ENCODE measurements at regions not wholly inside any gene's neighbourhood (a gene's known extent, or its start where the extent isn't known, plus 50 kb on each side); places are given as distances from the start of the nearest gene placed in this dataset.

DNA sequence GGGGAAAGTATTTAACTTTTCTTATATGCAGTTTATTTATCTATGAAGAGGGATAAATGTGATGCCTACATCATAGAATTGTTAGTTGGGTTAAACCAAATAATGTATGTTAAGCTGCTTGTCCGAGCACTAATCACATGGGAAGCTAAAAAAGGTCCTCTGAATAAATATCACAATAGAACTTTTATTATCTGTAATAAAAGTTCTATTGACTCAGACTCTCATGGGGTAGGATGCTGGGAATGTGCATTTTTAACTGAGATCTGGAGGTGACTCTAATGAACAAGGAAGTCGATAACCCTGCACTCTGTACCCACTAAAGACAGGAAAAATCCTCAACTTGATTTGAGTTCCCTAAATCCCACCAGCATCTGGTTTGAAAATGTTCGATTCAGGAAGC, 205.9 kb upstream of the IL12B start:
- TF ChIP-seq, protein P1, sequence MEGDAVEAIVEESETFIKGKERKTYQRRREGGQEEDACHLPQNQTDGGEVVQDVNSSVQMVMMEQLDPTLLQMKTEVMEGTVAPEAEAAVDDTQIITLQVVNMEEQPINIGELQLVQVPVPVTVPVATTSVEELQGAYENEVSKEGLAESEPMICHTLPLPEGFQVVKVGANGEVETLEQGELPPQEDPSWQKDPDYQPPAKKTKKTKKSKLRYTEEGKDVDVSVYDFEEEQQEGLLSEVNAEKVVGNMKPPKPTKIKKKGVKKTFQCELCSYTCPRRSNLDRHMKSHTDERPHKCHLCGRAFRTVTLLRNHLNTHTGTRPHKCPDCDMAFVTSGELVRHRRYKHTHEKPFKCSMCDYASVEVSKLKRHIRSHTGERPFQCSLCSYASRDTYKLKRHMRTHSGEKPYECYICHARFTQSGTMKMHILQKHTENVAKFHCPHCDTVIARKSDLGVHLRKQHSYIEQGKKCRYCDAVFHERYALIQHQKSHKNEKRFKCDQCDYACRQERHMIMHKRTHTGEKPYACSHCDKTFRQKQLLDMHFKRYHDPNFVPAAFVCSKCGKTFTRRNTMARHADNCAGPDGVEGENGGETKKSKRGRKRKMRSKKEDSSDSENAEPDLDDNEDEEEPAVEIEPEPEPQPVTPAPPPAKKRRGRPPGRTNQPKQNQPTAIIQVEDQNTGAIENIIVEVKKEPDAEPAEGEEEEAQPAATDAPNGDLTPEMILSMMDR (IDR thresholded peaks at IDR 0.05; ENCODE audit: insufficient read depth, low read depth, low read length, missing control alignments): no peak
- H3K4me3 ChIP-seq (ENCODE audit: low read depth, low read length): no peak overlapping the region

DNA sequence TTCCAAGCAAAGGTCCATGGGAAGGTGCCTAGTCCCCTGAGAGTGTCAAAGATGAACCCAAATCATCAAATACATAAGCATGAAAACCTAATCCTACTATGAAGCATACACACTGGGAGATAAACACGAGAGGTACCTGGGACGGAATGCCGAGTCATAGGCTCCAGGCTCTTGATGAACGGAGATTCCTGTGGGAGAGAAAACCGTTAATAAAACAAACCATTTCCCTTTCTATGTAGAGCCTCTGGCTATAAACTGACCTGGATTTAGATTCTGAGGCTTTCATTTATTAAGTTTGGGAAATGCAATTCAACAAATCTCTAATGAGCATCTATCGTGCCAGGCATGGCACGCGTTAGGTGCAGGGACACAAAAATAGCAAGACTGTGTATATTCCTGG, 206.4 kb upstream of the IL12B start:
- H3K4me3 ChIP-seq (ENCODE audit: low read depth, low read length): no peak overlapping the region
- DNase-seq (ENCODE audit: low read depth): no peak
- TF ChIP-seq, protein P1 (IDR thresholded peaks at IDR 0.05; ENCODE audit: insufficient read depth, low read depth, low read length, missing control alignments): no peak

More for the DNA sequence above, 205.9 kb upstream of the IL12B start:
- DNase-seq (ENCODE audit: low read depth): no peak

GRCh38 chr5:159539678-159540077, 209.4 kb upstream of the IL12B start:
- no peak for DNase-seq (ENCODE audit: low read depth)
- H3K4me3 ChIP-seq (ENCODE audit: low read depth, low read length): no peak overlapping the region
- TF ChIP-seq, protein P1 (IDR thresholded peaks at IDR 0.05; ENCODE audit: insufficient read depth, low read depth, low read length, missing control alignments): no peak

DNA sequence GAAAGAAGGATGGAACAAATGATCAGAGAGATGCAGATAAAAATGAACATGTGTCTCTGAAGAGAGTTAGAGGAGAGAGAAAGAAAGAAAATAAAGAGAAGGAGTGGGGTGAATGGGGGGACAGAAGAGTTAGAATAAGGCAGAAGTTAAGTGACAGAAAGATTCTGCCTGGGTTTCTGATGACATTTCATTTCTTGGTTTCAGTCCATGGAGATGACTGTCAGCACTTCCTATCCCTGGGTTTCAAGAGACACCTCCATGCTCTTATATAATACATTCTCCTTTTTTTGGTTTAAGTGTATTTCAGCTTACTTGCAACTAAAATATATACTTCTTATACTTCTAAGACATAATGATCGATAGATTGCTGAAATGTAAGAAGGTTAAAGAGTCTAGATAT, 213.0 kb upstream of the IL12B start:
- no peak for DNase-seq (ENCODE audit: low read depth)
- H3K4me3 ChIP-seq (ENCODE audit: low read depth, low read length): no peak overlapping the region
- TF ChIP-seq, protein P1 (IDR thresholded peaks at IDR 0.05; ENCODE audit: insufficient read depth, low read depth, low read length, missing control alignments): no peak

GRCh38 chr5:159545156-159545555, 214.9 kb upstream of the IL12B start:
- TF ChIP-seq, protein P1 (IDR thresholded peaks at IDR 0.05; ENCODE audit: insufficient read depth, low read depth, low read length, missing control alignments): no peak
- H3K4me3 ChIP-seq (ENCODE audit: low read depth, low read length): no peak overlapping the region
- DNase-seq (ENCODE audit: low read depth): no peak

DNA sequence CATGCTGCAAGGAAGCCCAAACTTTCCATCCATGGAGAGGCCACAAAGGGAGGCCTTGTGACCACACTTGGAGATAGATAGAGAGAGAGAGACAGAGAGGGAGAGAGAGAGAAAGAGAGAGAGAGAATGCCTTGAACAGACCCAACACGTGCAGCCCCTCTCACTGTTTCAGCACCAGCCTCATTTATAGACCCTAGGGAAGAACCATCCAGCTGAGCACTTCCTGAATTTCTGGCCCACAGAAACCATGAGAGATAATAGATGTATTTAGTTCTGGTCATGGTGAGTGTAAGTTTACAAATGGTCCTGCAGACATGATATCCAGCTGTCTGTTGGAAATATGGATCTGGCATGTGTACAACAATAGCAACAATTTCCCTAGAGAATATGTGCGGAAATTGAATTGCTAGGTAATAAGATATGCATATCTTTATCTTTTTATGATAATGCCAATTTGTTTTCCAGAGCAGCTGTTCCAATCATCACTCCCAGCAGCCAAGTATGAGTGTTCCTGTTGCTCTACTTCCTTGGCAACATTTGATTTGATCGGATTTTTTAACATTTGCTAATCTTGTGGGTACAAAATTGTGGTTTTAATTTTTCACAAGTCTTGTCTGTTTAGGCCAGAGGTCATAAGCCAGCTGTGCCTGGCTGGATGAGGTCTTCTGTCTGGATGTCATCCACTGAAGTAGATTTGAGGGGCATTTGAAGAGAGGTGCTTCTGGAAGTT, 217.3 kb upstream of the IL12B start:
- TF ChIP-seq, protein P1 (IDR thresholded peaks at IDR 0.05; ENCODE audit: insufficient read depth, low read depth, low read length, missing control alignments): no peak
- no peak overlapping the region for H3K4me3 ChIP-seq (ENCODE audit: low read depth, low read length)
- DNase-seq (ENCODE audit: low read depth): no peak

DNA sequence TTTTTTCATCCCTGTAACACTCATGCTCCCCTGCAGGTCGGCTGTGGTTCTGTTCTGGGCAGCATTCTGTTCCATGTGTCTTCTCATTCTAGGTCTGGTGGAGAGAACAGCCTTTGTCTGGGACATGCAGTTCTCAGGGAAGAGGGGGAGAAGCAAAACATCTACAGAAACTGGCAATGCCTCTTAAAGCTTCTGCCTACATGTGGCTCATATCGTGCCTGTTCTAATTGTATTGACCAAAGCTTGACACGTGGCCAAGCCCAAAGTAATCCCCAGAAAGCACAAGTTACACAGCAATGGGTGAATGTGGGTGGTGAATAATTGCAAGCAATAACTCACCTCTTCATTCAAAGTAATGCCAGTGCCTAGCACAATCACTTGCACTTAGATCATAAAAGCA, 218.2 kb upstream of the IL12B start:
- no peak overlapping the region for H3K4me3 ChIP-seq (ENCODE audit: low read depth, low read length)
- TF ChIP-seq, protein P1 (IDR thresholded peaks at IDR 0.05; ENCODE audit: insufficient read depth, low read depth, low read length, missing control alignments): no peak
- no peak for DNase-seq (ENCODE audit: low read depth)

Measured in GM12865 (cell line).